Heart right ventricle (tissue), 16 donors: ENCODE measurements at regions not wholly inside any gene's neighbourhood (a gene's known extent, or its start where the extent isn't known, plus 50 kb on each side); places are given as distances from the start of the nearest gene placed in this dataset.

Source experiments
- ATAC-seq, 8 donors: fragments of 200-7000 bp; cut with Tn5 transposase; one replicate each; pipeline ENCODE4 v1.9.1; 2020; ENCODE audit warnings: mild to moderate bottlenecking in 8 of 8, moderate library complexity in 8 of 8, moderate number of reproducible peaks in 1 of 8
- DNase-seq, 2 donors: peaks; one replicate each; pipeline ENCODE4 v3.0.0-alpha.2; 2020
- H3K27ac ChIP-seq, 10 donors: fragments of 200-600 bp; sonication (generic) in 2 of 10; one replicate each; pipeline versions ENCODE4 v1.5.0 to v1.8.0; 2020 to 2022; ENCODE audit warnings: mild to moderate bottlenecking in 3 of 10
- H3K27me3 ChIP-seq, 7 donors: fragments of 200-600 bp; one replicate each; pipeline ENCODE4 v1.8.0; 2021 to 2022; ENCODE audit warnings: mild to moderate bottlenecking in 2 of 7
- H3K36me3 ChIP-seq, 9 donors: fragments of 200-600 bp; sonication (generic) in 1 of 9; one replicate each; pipeline versions ENCODE4 v1.5.0 to v1.8.0; 2020 to 2022; ENCODE audit warnings: mild to moderate bottlenecking in 2 of 9
- H3K4me1 ChIP-seq, 9 donors: fragments of 200-600 bp; sonication (generic) in 1 of 9; one replicate each; pipeline versions ENCODE4 v1.5.0 to v1.8.0; 2020 to 2022; ENCODE audit warnings: mild to moderate bottlenecking in 4 of 9
- H3K4me3 ChIP-seq, 10 donors: fragments of 200-600 bp; sonication (generic) in 2 of 10; one replicate each; pipeline versions ENCODE4 v1.5.0 to v1.8.0; 2020 to 2022; ENCODE audit warnings: mild to moderate bottlenecking in 7 of 10, moderate library complexity in 2 of 10
- H3K9me3 ChIP-seq, 11 donors: fragments of 200-600 bp in 10 of 11; sonication (generic) in 2 of 11; one replicate each; pipeline versions ENCODE4 v1.5.0 to v1.8.0; 2013 to 2022; ENCODE audit warnings: mild to moderate bottlenecking in 2 of 11, control low read depth in 1 of 11, moderate library complexity in 1 of 11
- WGBS, 2 donors: extraction: QIAGEN DNeasy Blood & Tissue Kit; methylation state at CpG; one replicate each; pipeline ENCODE4 v1.1.7; 2013; ENCODE audit warnings: inconsistent platforms in 1 of 2; 5-methylcytosine and 5-hydroxymethylcytosine counted together
- intact Hi-C, 10 donors: fragments of 100-400 bp; cut with DNase I; formaldehyde crosslinking; loops; one replicate each; pipeline versions ENCODE4 v1.11.1 to v1.14.2; 2022
- TF ChIP-seq, protein P1 (sequence below), 9 donors: fragments of 200-600 bp; sonication (generic) in 2 of 9; IDR thresholded peaks; one replicate each; pipeline versions ENCODE4 v1.5.0 to v1.8.0; 2021 to 2022; ENCODE audit warnings: antibody characterized with exemption in 9 of 9, mild to moderate bottlenecking in 5 of 9, moderate library complexity in 1 of 9
- donor health status: Arrhythmogenic right ventricular cardiomyopathy.
- donor health status: ischemic (EF 13 %, LVEDD 7.1; RV severe dilation, severe dysfunction).
- donor health status: healthy with polysubstance abuse.
- donor health status: DM: no; HTN: yes; CAD: no.
- donor health status: DM: no; HTN: no; CAD: no.
- donor health status: ischemic (EF 25% LVEDD 6.9; RV normal size, moderate dysfunction).
- donor health status: ischemic (EF 25% LVEDD 5.7; RV mildly dilated, moderate dysfunction).
- donor health status: healthy.
- donor health status: DM: yes; HTN: yes; CAD: no.
- donor health status: Ischemic cardiomyopathy.
- donor health status: ischemic (EF 35%, LVEDD 5.7; RV mildly dilated, moderate dysfunction).
- donor health status: nonischemic (EF 11% LVEDD 7.7; RV severe dilation, severe dysfunction).
- donor health status: DM: yes; HTN: yes; CAD: no.
- donor health status: PGD.
- donor health status: ischemic (EF 29% LVEDD 5.4; RV normal size, mild dysfunction).
- donor health status: nonischemic (EF 23%, LVEDD 6.1; RV moderate dilation, normal function).

GRCh38 chr10:63713191-63714144, 192.3 kb downstream of the REEP3 start:
- no peaks in the 10 kb centered on the region for H3K36me3 ChIP-seq
- 29 to 32% methylated on average over 7 of the region's 7 CpGs for whole genome bisulfite sequencing, 2 donors
- TF ChIP-seq, protein P1, sequence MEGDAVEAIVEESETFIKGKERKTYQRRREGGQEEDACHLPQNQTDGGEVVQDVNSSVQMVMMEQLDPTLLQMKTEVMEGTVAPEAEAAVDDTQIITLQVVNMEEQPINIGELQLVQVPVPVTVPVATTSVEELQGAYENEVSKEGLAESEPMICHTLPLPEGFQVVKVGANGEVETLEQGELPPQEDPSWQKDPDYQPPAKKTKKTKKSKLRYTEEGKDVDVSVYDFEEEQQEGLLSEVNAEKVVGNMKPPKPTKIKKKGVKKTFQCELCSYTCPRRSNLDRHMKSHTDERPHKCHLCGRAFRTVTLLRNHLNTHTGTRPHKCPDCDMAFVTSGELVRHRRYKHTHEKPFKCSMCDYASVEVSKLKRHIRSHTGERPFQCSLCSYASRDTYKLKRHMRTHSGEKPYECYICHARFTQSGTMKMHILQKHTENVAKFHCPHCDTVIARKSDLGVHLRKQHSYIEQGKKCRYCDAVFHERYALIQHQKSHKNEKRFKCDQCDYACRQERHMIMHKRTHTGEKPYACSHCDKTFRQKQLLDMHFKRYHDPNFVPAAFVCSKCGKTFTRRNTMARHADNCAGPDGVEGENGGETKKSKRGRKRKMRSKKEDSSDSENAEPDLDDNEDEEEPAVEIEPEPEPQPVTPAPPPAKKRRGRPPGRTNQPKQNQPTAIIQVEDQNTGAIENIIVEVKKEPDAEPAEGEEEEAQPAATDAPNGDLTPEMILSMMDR (IDR thresholded peaks at IDR 0.05), result no peak
- ATAC-seq, result peak in 6 of 8 donors; percentile 29 to 69 (median 58)
- no peaks in the 10 kb centered on the region for H3K9me3 ChIP-seq
- H3K4me3 ChIP-seq, result no peak overlapping the region
- H3K27me3 ChIP-seq, result no peaks in the 10 kb centered on the region
- peaks cover 14 to 71% (median 45%) of the 10 kb centered on the region in 9 donors for H3K4me1 ChIP-seq
- peak; percentile 85 to 89 for DNase-seq
- H3K27ac ChIP-seq, result peak overlapping the region; percentile 76 to 93 (median 82)
- intact Hi-C loops, result loop anchor here in 9 of 10 donors (2.0 to 10.0 kb wide), 16 partner anchors 41 to 546 kb away; partner anchors contain the start of genes REEP3 (in 4 of the 9) and JMJD1C (in 3 of the 9)

DNA sequence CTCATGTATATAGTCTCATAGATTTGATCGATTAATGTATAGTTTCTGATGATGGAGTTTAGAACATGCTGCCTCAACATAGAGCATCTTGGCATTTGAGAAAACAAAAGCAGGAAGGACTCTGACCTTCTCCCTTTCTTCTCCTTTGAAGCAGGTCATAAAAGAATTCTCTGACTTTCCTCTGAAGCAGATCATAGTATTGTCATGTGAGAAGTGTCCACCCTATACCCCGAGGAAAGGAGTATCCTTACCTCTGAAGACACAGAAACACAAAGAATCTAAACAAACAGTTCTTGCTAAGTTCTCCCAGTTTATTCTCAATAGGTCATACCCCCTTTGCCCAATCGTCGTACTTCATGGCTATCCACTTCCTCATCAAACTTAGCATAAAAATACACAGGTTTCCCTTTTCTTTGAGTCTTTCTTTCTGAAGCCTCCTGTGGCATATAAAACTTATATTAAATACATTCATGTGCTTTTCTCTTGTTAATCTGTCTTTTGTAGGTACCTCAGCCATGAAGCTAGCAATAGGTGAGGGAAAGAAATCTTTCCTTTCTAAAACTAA, 194.9 kb downstream of the REEP3 start:
- peak overlapping the region in 1 of 10 donors; percentile 10 for H3K27ac ChIP-seq
- ATAC-seq (no peak), DNase-seq (no peak)
- H3K36me3 ChIP-seq, result no peaks in the 10 kb centered on the region
- H3K4me1 ChIP-seq, result peaks cover 14 to 76% (median 45%) of the 10 kb centered on the region in 9 donors
- no peak overlapping the region for H3K4me3 ChIP-seq
- H3K9me3 ChIP-seq, result no peaks in the 10 kb centered on the region
- TF ChIP-seq, protein P1 (IDR thresholded peaks at IDR 0.05), result no peak
- intact Hi-C loops, result loop anchor here in 7 of 10 donors (5.0 to 10.0 kb wide), 9 partner anchors 84 to 1929 kb away; partner anchors contain the start of genes JMJD1C (in 2 of the 7) and REEP3 (in 2 of the 7)
- 69 to 72% methylated on average over 4 of the region's 4 CpGs for WGBS, 2 donors
- no peaks in the 10 kb centered on the region for H3K27me3 ChIP-seq

- no peak for DNase-seq
- no peaks in the 10 kb centered on the region for H3K9me3 ChIP-seq
Observed at GRCh38 chr10:63717027-63717715, 196.0 kb downstream of the REEP3 start.

More at GRCh38 chr10:63717027-63717715, 196.0 kb downstream of the REEP3 start:
- Histone ChIP-seq H3K27ac (no peak overlapping the region), H3K4me1 (peaks cover 5 to 65% (median 35%) of the 10 kb centered on the region in 9 donors), H3K36me3 (no peaks in the 10 kb centered on the region), H3K4me3 (no peak overlapping the region), H3K27me3 (no peaks in the 10 kb centered on the region)
- intact Hi-C loops, result loop anchor here in 7 of 10 donors (5.0 to 10.0 kb wide), 9 partner anchors 85 to 1930 kb away; partner anchors contain the start of genes JMJD1C (in 2 of the 7) and REEP3 (in 2 of the 7)
- WGBS, 2 donors, result 90 to 91% methylated on average over 11 of the region's 11 CpGs
- TF ChIP-seq, protein P1 (IDR thresholded peaks at IDR 0.05), result no peak
- no peak for ATAC-seq
